ENCODE measurements at regions not wholly inside any gene's neighbourhood (a gene's known extent, or its start where the extent isn't known, plus 50 kb on each side); places are given as distances from the start of the nearest gene placed in this dataset.
"Not testable (repeated sequence)": the region's sequence is repeated elsewhere in the genome, so short reads cannot be mapped to it uniquely, and the experiment has no call there.

DNA sequence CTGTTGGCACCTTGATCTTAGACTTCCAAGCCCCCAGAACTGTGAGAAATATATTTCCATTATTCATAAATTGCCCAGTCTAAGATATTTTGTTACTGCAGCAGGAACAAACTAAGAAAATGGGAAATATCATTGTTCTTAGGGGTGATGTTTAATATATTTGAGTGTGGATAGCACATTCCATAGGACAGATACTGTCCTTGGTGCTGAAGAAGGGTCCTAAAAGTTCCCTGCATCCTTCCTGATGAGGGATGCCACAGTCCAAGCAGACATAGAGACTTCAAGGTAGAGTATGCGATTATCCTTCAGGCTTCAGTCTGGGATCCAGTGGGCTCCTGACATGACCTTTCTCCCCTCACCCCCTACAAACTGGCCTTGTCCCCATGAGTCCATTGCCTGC, 689.0 kb downstream of the TDRD15 start:
- DNase-seq: no peak

DNA sequence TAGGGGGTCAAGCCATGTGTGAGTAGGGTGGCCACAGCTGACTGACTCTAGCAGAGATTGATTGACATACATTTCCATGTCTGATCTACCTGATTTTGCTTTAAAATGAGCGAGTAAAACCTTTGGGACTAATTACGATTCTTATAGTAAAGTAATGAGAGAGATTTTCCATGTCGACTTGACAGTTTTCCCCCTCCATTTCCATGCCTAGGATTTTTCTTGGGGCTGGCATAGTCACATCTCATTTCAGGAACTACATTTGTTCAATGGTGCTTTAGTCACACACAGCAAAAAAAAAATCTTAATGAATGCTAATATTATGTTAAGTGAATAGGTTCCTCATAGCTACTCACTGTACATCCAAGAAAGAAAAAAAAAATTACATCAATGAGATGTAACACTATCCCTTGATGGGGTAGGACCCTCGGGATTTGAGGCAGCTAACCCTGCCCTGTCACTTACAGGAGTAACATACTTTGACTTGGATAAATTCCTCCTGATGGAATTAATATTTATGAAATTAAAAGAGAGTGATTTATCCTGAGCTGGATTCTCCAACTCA, 690.9 kb downstream of the TDRD15 start:
- no peak for DNase-seq

DNA sequence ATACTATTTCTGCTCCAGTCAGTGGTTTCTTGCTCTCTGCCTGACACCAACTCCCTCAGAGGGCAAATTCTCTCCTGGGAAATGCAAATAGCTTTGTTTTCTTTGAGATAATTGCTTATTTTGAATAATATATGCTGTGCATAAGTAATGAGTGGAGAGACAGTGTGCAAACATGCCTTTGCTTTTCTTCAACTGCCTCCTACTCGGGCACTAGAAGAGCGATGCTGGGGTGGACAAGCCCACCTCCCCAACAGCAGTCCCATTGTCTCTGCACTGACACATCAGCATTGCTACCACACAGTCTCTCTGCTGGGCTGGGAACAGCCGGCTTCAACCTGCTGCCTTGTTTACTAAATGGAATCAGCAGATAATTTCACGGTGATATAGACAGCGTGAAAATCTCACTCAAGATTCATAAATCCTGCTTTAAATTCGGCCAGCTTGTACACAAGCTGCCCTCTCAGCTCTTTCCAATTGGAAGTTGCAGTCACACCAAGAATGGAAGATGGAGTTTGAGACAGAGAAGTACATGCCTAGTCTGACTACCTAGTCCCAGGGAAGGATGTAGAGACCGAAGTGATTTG, 694.5 kb downstream of the TDRD15 start:
- DNase-seq: no peak

DNA sequence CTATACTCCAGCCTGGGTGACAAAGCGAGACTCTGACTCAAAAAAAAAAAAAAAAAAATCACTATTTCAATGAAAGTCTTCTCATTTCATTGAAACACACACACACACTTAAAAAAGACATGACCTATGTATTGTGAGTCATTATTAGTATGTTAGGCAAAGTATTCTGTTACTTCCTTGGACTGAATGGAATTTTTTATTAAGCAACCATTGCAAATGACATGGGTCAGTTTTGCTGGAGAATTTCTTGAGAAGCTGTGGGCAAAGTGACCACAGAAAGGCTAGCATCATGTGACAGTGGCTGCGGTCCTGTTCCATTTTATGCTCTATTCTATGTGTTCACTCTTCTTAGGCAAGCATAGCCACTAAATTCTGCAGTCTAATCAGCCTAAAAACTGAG, 695.7 kb downstream of the TDRD15 start:
- no peak for DNase-seq

DNA sequence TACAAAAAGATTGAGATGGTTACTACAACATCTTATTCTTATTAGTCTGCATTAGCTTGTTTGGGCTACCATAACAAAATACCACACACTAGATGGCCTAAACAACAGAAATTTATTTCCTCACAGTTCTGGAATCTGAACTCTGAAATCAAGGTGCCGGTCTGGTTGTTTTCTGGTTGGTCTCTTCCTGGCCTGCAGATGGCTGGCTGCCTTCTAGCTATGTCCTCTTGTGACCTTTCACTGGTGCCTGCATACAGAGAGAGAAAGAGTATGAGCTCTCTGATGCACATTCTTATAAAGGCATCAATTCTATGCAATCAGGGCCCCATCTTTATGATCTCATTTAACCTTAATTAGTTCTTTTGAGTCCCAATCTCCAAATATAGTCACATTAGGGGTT, 696.5 kb downstream of the TDRD15 start:
- no peak for DNase-seq

DNA sequence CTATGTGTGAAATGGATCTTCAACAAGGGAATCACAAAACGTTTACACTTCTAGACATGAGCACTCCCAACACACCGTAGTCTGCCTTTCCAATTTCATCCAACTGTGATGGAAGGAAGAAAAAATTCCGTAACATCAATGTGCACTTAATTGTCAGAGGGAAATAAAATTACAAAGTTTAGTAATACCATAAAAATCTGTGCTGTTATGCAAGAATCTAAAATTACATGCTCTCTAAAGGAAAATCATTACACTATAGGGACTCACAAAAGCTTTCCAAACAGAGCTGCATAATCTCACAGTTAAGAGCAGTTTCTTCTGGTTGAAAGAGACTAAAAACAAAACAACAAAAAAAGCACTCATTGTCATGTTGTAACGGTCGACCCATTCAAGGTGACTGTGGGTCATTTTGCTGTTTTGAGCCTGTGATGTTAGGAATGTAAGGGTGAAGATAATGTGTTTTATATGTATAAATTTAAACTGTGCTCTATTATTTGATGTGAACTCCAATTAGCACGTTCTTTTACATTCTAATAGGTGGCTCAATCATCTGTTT, 698.0 kb downstream of the TDRD15 start:
- no peak for DNase-seq

DNA sequence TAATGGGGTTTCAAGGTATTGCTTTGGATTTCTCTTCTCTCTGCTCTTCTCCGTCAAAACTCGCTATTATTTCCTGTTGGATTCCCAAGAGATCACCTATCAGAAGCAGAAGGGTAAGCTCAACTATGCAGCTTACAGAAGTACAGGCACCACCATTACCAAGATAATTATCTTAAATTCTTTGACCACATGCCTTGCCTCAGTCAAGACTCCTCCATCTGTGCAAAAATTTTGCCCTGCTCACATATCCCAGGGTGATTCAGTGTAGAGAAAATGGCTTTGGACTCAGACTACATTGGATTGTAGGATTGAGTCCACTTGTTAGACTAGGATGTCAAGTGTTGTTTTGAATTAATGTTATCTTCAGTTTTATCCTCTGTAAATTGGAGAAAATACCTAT, 698.7 kb downstream of the TDRD15 start:
- DNase-seq: no peak

DNA sequence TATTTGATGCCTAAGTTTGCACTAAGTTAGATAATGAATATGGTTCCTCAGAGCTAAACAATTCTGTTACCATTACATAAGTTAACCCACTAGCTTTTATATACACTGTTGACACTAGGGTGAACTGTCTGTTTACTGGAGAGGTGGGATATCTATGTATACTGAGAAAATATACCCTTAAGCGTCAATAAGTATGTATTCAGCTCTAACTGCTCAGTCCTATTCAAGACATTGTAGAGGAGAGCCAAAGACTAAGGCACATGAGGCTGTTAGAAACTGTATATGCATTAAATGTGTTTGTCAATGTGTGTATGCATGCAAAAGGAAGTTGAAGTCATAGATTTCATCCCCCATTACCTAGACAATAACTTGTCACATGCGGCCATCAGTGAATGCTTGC, 710.0 kb downstream of the TDRD15 start:
- no peak for DNase-seq

DNA sequence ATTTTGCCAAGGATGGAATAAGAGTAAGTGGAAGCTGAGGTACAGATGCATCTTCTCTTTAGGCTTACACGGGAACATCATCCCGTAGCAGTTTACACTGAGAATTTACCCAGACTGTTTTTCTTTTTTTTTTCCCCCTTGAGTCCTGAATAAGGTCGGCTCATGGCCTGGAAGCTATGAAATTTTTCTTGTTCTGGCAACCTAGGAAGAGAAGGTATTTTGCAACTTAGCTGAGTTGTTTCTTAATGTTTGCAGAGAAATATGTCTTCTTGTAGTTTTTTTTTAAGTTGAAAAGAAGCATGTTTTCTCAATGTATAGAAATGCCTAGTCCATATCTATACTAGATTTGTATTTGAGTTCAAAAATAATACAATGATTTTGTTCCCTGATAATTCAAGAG, 712.5 kb downstream of the TDRD15 start:
- no peak for DNase-seq

DNA sequence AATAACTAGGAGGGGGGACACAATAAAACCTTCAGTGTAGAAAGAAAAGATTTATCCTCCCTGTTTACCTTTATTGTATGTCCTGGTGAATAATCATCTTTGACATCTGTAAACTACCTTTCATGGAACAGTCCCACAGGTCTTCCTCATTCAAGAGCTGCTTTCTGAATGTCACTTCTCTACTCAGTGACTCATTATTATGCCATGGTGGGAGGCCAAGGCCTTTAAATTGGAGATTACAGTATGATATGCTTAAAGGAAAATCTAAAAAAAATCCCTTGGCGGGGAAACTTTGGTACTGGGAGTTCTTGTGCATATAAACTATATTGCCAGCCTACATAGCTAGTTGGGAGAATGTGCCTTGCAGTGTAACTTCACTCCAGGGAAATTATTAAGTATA, 713.0 kb downstream of the TDRD15 start:
- DNase-seq: no peak

DNA sequence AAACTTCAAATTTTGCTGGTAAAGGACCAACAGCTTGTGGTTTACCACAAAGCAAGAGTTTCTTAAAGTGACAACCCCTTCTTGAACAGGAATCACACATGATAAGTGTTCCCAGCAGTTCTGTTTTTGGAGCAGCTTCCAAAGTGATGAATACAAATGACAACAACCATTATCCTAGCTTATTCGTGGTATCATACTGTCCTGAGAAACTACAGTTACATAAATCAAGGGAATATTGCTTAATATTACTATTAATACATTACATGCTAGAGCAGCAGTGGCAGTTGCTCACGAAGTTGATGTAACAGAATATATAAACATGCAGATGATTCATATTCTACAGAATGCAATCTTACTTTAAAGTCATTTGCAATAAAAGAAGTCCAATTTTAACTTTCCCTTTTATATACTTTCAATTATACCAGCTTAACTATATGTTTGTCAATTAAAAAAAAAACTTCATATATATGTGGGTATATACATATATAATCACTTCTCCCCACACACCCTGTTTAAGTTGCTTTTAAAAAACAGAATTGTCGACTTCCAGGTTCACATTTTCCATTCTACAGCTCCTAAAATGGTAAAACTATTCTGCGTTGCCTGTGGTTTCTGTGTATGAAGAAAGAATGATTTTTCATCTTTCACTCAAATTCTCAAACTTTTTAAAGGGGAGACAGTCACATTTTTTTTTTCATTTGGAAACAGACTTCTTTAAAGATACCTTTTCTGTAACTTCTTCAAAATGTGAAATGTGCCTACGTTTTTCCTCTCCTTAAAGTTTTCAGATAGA, 713.6 kb downstream of the TDRD15 start:
- no peak for DNase-seq

DNA sequence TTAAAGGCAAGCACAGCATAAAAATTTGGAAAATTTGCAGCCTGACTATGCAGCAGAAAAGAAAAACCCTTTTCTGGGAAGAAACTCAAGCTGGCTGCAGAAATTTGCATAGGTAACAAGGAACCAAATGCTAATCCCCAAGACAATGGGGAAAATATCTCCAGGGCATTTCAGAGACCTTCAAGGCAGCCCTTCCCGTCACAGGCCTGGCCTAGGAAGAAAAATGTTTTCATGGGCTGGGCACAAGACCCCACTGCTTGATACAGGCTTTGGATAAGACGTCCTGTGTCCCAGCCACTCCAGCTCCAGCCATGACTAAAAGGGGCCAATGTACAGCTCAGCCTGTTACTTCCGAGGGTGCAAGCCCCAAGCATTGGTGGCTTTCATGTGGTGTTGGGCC, 717.6 kb downstream of the TDRD15 start:
- no peak for DNase-seq

DNA sequence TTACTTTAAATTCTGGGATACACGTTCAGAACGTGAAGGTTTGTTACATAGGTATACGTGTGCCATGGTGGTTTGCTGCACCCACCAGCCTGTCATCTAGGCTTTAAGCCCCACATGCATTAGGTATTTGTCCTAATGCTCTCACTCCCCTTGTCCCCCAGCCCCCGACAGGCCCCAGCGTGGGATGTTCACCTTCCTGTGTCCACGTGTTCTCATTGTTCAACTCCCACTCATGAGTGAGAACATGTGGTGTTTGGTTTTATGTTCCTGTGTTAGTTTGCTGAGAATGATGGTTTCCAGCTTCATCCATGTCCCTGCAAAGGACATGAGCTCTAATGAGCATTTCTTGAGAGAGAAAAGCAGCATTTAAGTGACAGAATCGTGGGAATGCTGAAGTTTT, 726.6 kb downstream of the TDRD15 start:
- not testable (repeated sequence) for DNase-seq

DNA sequence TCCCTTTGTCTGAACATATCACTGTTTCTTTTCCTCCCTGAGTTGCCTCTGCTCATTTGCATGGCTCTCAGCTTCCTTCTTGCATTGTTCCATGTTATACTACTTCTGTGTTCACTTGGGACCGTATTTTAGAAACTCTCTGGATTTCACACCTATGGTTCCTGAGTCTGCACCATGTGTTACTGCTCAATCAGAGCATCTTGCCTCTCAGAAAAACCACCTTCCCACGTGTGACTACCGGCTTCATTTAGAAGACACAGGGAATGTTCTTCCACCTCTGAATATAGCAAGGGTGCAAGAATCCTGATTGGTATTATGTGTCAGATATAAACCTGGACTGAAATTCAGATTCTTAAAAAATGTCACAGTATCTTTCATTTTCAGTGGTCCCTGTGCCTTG, 731.2 kb downstream of the TDRD15 start:
- no peak for DNase-seq

DNA sequence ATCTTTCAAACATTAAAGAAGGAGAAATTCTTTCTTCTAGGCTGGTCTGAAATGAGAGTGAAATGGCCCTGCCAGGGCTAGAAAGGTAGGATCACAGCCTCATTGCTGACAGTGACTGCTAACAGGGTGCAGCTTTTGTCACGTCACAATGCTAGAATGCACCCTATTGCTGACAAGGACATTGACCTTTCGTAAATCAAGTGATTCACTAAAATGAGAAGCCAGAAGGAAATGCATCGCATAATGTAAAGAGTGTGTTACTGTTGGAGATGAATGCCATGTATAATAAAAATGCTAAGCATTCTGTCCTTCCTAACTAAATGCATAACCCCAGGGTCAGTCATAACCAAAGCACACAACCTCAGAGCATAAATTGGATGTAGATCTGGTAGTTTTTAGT, 732.9 kb downstream of the TDRD15 start:
- DNase-seq: no peak

DNA sequence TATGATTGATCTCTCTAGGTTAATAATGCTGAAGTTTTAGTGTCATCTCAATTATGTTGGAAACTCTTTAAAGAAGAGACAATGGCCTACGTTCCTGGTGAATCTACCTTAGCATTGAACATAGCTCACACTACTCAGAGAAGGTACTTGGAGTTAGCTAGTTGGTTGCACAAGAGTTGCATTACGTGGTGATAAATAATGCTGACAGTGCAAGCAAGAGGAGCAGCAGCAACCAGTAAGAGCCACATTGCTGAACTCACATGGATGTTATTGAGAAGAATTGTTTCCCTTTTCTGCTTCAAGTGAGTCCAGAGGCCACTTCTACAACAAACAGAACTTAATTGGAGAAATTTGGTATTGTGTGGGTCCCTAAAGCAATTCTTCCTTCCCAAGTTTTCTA, 737.1 kb downstream of the TDRD15 start:
- DNase-seq: no peak

DNA sequence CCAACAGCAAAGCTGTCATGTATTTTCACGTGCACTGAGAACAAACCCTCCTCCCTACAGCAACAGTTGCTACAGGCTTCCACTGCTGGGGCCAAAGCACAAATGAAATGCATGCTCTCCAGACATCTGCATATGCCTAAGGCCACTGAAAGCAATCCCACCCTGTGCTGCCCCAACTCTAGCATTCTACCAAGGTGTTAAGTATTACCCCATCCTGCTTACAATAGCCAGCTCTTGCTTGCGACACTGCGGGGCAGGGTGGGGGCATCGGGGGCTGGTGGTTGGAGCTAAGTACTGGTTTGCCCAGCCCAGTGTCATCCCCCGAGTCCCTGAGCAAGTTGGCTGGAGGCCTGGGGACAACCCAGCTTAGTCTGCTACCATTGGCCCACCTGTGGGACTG, 742.5 kb downstream of the TDRD15 start:
- DNase-seq: no peak

DNA sequence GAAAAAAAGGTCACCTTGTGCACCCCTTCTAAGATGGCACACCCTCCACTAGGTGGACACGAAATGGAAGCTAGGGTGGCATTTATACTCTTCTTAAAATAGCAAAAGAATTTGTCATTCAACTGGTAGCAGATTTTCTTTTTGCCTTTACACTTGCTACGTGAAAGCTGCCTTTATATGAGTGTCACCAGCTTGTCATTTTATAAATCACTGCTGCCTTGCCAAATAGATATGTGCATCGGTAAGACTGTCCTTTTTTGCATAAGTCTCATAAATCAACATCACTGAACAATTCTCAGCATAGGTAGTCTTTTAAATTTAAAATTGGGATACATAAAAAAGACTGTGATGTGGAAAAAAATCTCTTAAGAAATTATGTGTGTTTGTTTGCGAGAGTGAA, 764.1 kb downstream of the TDRD15 start:
- DNase-seq: no peak

DNA sequence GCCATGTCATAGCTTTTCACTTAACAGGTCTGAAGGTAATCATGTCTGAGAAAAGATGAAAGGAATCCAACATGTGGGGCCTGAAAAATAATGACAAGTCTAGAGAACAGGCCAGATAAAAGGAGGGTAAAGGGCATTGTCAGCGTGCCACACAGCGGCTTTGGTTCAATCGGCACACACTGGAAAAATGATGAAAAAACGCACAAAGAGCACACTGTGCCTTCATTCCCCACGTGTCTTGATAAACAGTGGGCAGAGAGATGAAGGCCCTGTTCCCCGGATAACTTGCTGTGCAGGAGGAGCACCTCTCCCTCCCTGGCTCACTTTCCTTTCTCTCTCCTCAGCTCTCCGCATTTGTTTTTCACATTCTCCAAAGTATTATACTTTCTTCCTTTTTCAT, 766.3 kb downstream of the TDRD15 start:
- no peak for DNase-seq

DNA sequence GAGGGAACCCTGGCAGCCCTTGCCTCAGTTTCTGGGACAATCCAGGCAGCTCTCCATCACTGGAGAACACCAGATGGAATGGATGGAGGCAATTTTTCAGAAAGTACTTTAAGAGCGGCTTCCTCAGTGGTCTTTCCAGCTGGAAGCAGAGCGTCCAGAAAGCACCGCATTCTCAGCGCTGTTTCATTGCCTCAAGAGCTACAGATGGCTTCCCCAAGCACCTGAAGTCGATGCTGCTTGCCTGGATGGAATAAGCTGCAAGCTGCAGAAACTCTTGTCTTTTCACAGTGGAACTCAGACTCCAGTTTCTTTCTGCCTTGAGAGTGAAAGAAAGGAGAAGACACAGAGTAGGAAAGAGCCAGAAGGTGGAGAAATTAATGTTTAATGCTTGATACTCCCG, 766.9 kb downstream of the TDRD15 start:
- DNase-seq: no peak

DNA sequence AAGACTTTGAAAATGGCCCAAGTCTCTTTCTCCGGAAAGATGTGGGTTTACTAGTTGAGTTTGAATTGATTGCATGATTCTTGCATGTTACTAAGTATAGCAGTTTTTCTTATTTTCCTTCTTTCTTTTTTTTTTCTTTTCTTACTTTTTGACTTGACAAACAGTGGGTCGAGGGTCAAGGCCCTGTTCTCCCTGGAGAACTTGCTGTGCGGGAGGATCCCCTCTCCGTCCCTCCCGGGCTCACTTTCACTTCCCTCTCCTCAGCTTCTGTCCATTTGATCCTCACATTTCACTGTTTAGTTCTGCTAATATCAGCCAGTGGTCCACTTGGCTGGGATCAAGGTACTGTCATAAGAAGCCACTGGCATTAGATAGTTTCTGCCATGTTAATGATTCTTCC, 767.4 kb downstream of the TDRD15 start:
- DNase-seq: no peak

DNA sequence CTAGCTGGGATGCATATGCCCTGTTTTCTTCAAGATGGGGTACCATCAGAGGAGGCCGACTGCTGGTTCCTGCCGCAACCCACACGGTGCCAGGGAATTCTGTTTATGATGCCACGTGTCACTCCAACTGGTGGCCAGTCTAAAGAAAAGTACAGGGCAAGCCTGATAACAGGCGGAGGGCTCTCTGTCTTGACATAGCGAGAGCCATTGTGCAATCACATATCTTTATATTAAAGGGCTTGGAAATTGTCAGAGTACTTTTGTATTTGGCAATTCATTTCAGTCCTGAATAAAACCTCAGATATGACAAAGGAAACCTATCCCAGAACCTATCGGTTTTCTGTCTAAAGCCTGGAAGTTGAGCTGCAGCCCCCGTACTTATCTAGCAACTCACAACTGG, 768.4 kb downstream of the TDRD15 start:
- no peak for DNase-seq

DNA sequence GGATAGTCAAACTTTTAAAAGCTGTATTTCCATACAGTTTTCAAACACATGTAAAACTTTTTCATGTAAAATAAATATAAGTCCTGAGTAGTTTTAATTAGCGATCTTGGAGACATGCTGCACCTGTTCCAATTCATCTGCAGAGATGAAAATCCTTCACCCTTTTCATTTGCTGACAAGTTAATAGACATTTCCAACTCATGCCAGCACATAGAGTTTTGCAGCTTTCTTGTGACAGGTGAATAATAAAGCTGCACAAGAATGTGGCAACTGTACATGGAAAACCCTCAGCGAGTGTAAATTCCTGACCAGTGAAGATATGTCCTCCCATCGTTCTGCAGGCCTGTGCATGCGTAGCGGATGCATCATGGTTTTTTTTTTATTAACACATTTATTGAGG, 771.4 kb downstream of the TDRD15 start:
- DNase-seq: no peak

DNA sequence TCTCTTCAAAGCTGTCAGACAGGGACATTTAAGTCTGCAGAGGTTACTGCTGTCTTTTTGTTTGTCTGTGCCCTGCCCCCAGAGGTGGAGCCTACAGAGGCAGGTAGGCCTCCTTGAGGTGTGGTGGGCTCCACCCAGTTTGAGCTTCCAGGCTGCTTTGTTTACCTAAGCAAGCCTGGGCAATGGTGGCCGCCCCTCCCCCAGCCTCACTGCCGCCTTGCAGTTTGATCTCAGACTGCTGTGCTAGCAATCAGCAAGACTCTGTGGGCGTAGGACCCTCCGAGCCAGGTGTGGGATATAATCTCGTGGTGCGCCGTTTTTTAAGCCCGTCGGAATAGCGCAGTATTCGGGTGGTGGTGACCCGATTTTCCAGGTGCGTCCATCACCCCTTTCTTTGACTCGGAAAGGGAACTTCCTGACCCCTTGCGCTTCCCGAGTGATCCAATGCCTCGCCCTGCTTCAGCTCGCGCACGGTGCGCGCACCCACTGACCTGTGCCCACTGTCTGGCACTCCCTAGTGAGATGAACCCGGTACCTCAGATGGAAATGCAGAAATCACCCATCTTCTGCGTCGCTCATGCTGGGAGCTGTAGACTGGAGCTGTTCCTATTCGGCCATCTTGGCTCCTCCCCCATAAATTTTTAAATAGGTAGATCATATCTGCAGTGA, 785.1 kb downstream of the TDRD15 start:
- DNase-seq: not testable (repeated sequence)

Data from activated CD4-positive, alpha-beta T cell treated with anti-CD3 and anti-CD28 coated beads, Interleukin-10, Interleukin-2, amounts not matched to agents 100 ng/mL and 50 ng/mL, durations not matched to agents 16 hours and 8 hours (primary cell).